Effector CD8-positive, alpha-beta T cell (primary cell): ENCODE measurements at regions not wholly inside any gene's neighbourhood (a gene's known extent, or its start where the extent isn't known, plus 50 kb on each side); places are given as distances from the start of the nearest gene placed in this dataset.

Experiments
- DNase-seq: peaks from one replicate; lab custom pipeline; 2025; lab: John Stamatoyannopoulos, UW

DNA sequence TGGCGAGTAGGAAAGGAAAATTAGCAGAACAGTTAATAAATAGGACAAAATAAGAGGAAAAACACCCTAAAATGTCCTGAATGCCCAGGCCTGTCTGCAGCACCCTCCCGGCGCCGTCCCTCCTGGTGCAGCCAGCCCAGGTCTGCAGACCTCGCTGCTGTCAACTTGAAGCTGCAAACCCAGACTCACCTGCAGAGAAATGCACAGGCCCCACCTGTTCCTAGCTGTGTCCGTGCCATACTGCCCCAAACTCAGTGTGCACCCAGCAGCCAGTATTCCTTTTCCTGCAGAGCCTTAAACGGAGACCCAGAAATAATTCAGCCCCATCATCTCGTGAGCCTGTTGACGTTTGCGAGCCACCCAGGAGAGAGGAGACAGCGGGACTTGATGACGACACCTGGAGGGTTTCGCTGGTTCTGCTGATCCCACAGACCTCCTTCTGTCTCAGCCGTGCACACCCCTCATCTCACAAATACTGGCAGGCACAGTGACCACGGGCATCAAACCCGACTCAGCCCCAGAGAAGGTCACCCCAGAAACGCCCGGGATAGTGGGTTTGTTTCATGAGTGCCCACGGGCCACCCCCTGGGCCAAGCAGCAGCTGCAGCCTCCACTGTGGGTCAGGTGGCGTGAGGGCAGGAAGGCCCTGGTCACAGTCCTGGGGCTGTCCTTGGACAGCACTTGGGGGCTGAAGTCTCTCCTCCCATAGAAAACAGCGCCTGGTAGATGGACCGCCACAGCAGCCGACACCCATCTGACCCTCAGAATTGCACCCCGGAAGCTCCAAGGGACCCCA is 239.5 kb upstream of the SALL3 start:
- no peak for DNase-seq

DNA sequence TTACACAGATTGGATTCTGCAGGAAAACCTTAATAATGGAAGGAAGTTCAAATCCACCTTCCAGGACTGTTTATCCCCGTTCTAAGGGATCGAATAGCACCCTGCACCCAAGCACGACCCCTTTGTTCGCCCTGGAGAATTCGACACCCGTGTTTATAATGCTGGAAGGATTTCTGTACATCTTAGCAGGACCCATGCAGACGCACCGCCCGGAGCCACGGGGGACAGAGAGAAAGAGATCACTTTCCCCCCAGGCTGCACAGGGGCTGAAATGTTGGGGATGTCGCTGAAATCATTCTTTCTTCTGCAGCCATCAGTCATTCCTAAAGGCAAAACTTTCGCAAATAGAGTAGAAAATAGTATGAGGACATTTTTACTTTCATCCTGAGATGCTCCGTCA is 238.7 kb upstream of the SALL3 start:
- DNase-seq, result no peak

GRCh38 chr18:78741381-78742217 is 238.0 kb upstream of the SALL3 start:
- no peak for DNase-seq

GRCh38 chr18:78742218-78742745 is 237.3 kb upstream of the SALL3 start:
- no peak for DNase-seq

- DNase-seq, result no peak
These were observed 236.5 kb upstream of the SALL3 start for GRCh38 chr18:78743078-78743477.

GRCh38 chr18:78751664-78752063 is 228.0 kb upstream of the SALL3 start:
- no peak for DNase-seq

DNA sequence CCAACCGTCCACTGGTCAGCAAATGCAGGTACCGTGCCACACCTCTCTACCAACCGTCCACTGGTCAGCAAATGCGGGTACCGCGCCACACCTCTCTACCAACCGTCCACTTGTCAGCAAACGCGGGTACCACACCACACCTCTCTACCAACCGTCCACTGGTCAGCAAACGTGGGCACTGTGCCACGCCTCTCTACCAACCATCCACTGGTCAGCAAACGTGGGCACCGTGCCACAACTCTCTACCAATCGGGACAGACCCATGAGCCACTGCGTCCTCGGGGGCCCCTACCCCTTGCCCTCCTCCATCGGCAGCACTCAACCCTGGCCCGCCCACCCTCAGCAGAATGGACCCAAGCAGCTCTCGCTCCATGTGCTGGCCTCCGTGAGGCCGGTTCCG is 226.4 kb upstream of the SALL3 start:
- no peak for DNase-seq

- DNase-seq, result no peak
These were observed 225.1 kb upstream of the SALL3 start for GRCh38 chr18:78754311-78755043.

DNA sequence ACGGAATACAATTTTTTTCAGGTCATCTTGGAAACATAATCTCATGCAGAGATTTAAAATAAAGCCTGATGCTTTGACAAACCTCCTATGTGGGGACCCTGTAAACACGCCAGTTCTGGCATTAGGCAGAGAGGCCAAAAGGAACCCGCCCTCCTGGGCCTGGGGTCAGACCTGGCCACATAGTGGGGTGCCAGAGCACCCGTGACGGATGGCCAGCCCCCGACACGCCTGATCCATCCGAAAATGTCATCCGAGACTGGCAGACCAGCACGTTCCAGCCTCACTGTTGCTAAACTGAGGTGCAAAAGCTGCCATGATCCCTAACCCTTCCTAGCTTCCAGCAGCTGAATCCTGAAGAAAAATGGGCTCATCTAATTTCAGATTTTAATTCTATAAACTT is 222.6 kb upstream of the SALL3 start:
- DNase-seq, result no peak

DNA sequence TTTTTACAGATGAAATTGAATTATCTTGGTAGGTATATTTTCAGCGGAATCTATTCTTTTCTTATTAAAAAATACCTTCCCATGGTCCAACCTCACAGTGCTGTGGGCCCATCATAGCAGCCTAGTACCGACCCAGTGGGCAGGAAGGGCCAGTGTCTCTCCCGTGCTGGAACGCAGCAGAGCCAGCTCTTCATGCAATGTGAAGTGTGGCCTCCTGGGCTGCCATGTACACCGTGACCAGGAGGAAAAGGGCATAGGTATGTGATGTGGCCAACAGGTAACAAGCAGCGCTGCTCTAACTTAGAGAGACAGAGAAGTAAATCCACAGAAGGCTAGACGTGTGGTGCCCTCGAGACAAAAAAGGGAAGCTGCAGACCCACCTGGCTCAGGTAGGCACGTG is 221.1 kb upstream of the SALL3 start:
- no peak for DNase-seq

DNA sequence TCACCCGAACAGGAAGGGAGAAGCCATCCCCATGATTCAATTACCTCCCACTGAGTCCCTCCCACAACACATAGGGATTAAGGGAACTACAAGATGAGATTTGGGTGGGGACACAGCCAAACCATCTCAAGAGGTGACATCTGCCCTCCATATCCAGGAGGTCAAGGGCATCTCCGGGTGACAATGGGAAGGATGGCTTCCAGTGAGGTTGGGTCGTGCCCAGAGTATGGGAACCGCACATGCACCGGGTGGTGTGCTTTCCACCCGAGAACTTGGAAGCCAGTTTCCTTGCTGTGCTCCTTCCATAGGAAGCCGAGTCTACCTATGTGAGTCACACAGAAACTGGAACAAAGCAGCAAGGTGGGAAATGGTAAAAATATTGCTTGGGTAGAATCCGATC is 216.9 kb upstream of the SALL3 start:
- no peak for DNase-seq

DNA sequence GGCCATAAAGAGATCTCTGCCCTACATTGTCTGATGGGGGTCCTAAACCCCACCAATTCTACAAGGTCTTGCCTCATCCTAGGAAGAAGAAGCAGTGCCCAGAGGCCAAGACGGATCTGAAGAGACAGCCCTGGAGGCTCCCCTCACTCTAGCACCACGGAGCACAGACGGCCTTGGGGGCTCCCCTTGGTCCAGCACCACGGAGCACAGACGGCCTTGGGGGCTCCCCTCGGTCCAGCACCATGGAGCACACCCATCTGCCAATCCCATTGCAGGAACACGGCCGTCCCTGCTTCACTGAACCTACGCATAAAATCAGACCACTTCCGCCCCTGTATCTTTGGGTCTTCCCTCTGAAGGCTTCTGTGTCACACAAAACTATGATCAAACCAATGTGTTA is 215.1 kb upstream of the SALL3 start:
- no peak for DNase-seq

- no peak for DNase-seq
These were observed 214.5 kb upstream of the SALL3 start for GRCh38 chr18:78765142-78765541.

DNA sequence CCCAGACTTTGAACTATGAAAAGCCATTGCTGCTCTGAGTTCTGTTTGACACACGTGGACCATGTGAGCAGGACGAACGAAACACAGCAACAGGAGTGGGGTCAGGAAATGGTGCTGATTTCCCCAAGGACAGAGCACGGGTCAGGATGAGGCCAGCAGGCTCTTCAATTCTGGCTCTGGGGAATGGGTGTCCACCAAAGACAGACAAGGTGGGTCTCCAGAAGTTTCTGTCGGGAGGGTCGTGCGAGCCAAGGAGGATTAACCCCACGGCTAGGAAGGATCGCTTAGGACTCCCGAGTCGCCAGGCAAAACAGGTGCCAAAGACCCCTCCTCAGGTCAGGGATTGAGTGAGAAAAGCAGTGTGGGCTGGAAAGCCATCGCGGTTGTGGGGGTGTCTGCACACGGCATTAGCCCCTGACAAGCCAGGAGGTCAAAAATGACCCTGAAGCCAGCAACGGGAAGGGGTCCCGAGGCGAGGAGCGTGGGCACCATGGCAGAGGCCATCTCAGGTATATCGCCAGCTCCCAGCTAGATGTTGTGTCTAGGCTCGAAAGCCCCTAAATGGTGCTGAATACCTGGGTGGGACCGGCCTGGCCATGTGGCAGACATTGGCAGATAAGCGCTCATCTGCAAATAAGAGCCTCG is 213.9 kb upstream of the SALL3 start:
- DNase-seq, result no peak

DNA sequence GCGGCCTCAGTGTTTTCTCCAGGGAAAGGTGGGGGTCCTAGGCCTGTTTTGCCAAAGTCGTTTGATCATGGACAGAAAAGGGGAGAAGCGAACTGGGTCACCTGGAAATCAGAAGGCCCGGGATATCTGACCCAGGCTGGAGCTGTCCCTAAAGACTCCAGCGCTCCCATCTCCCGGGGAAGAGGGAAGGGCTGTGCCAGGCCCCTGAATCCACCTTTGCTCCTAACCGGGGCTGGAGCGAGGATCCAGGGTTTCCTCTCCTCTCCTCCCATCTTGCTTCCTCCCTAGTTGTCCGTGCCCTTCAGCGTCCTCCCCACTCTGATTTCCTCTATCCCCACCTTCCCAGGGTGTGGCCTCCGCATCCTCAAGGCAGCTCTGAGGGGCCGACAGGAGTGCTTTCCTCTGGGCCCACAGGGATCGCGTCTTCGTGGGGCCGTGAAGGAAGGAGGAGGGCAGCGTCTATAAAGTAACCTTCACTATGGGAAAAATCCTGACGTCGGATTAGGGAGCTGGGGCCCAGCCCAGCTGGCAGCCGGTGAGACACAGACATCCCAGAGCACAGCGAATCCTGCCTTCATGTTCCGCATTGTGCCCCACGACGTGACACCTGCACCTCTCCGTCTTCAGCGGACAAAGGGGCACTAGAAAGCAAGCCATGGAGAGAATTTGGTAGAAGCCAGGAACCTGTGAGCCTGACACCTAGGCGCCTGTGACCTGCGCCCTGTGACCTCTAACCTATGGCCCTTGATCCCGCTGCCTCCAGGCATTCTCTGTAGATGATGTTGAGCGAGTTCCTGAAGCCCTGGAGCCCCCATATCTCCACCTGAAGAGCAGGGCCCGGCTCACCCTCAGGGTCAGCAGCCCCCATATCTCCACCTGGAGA is 212.7 kb upstream of the SALL3 start:
- no peak for DNase-seq

DNA sequence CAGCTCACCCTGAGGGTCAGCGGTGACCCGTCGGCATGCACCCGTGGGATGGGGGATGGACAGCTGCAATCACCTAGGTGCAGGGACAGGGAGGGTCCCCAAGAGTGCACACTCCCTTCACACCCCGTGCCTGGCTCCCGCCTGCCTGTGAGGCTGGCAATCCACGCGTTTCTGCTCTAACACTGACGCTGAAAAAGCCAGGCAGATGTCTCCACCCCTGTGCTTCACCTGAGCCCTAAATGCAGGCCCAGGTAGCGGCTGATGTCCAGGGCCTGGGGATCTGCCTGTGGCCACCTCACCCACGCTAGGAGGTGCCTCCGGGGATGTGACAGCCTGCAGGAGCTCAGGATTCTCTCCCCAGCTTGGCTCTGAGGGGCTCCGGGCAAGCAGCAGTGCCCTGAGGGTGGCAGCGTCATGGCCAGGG is 212.0 kb upstream of the SALL3 start:
- no peak for DNase-seq

GRCh38 chr18:78768221-78768620 is 211.4 kb upstream of the SALL3 start:
- DNase-seq, result no peak

DNA sequence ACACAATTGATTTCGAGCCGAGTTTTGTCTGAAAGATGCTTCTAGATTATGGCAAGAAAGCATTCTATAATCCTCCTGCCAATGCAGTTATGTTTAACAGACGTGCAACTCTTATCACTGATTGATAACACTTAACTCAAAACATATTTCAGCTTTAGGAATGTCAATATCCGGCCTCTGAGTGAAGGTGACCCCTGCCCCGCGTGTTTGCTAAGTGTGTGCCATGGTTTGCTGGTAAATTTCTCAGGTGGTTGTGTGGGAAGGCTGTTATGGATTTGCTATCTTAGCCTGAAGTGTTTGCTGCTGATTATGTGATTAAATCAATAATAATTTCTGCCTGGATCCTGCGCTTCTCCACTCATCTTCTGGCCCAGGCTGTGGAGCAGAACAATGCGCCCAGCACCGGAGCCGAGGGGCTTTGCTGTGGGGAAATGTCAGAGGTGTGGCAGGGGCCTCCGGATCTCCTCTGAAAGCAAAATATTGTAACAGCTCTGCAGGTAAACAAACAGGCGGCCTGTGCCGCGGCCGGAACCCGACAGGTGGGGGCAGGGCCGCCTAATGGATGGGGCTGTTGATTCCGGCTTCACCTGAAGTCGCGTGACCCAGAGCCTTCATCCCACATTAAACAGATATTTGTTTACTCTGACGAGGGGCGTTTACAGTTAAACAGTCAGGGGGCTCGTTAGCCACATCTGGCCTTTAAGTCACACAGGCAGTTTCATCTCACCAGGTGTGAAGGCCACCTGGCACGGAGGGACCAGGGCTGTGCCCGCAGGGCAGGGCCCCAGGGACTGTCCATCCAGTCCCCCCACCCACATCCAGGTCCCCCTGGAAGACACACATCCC is 210.7 kb upstream of the SALL3 start:
- no peak for DNase-seq

DNA sequence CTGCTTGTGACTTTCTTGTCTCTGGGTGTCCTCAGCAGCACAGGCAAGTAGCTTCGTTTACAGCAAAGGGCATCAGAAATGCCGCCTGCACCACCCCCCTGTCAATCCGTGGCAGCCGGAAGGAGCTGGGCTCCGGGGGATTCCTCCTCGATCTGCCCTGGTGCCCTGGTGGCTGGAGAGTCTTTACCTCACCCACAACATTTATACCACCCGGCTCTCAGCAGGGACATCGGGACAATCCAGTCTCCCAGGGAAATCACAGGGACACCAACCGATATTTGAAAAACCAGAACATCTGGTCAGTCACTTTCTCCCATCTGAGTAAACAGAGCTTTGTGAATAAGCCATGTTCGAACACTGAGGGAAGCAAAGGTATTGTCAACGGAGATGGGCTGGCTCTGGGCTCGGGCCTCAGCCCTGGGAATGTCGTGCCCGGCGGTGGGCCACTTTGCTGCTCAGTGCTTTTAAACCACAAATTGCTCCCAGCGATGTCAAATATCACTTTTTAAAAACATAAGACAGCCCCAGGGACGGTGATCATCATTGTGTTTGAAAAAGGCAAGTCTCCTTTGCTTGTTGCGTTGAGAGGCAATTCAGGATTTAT is 210.0 kb upstream of the SALL3 start:
- no peak for DNase-seq
